ENCODE measurements at regions not wholly inside any gene's neighbourhood (a gene's known extent, or its start where the extent isn't known, plus 50 kb on each side); places are given as distances from the start of the nearest gene placed in this dataset.

GRCh38 chr21:24832961-24833360 is 774.3 kb downstream of the MRPL39 start:
- DNase-seq = no peak
- Histone ChIP-seq H3K36me3 (no peaks in the 10 kb centered on the region), H3K27ac (no peak overlapping the region), H3K4me3 (no peak overlapping the region), H3K4me1 (ENCODE audit: insufficient read depth) (no peaks in the 10 kb centered on the region), H3K9me3 (no peaks in the 10 kb centered on the region), H3K27me3 (no peaks in the 10 kb centered on the region)
- no peak for TF ChIP-seq CTCF (IDR thresholded peaks at IDR 0.05)
- TF ChIP-seq POLR2A (IDR thresholded peaks at IDR 0.05) = no peak
- WGBS, 3 donors = 80 to 91% (median 88%) methylated on average over 1 of the region's 1 CpG
- intact Hi-C loops (cut with DNase I) = no loop called here

GRCh38 chr21:24829397-24829796 is 777.9 kb downstream of the MRPL39 start:
- intact Hi-C loops (cut with DNase I) = no loop called here
- no peak for DNase-seq
- TF ChIP-seq POLR2A (IDR thresholded peaks at IDR 0.05) (no peak), EP300 (IDR thresholded peaks at IDR 0.05) (no peak), CTCF (IDR thresholded peaks at IDR 0.05) (no peak)
- Histone ChIP-seq H3K4me1 (ENCODE audit: insufficient read depth) (no peaks in the 10 kb centered on the region), H3K9me3 (no peaks in the 10 kb centered on the region), H3K36me3 (no peaks in the 10 kb centered on the region), H3K4me3 (no peak overlapping the region), H3K27me3 (no peaks in the 10 kb centered on the region), H3K27ac (no peak overlapping the region)
- 11 to 41% (median 17%) methylated on average over 1 of the region's 1 CpG for WGBS, 3 donors

GRCh38 chr21:24826822-24827221 is 780.5 kb downstream of the MRPL39 start:
- no peak for TF ChIP-seq CTCF (IDR thresholded peaks at IDR 0.05)
- TF ChIP-seq POLR2A (IDR thresholded peaks at IDR 0.05) = no peak
- no peak for TF ChIP-seq EP300 (IDR thresholded peaks at IDR 0.05)
- no peak overlapping the region for H3K4me3 ChIP-seq
- intact Hi-C loops (cut with DNase I) = no loop called here
- 3 to 18% (median 8%) methylated on average over 1 of the region's 1 CpG for WGBS, 3 donors
- DNase-seq = no peak
- H3K9me3 ChIP-seq = no peaks in the 10 kb centered on the region
- H3K36me3 ChIP-seq = no peaks in the 10 kb centered on the region
- no peaks in the 10 kb centered on the region for H3K4me1 ChIP-seq (ENCODE audit: insufficient read depth)
- no peak overlapping the region for H3K27ac ChIP-seq
- H3K27me3 ChIP-seq = no peaks in the 10 kb centered on the region

- Histone ChIP-seq H3K9me3 (no peaks in the 10 kb centered on the region), H3K4me1 (ENCODE audit: insufficient read depth) (no peaks in the 10 kb centered on the region), H3K36me3 (no peaks in the 10 kb centered on the region), H3K4me3 (no peak overlapping the region), H3K27ac (no peak overlapping the region), H3K27me3 (no peaks in the 10 kb centered on the region)
- DNase-seq = no peak
- TF ChIP-seq EP300 (IDR thresholded peaks at IDR 0.05) (no peak), CTCF (IDR thresholded peaks at IDR 0.05) (no peak), POLR2A (IDR thresholded peaks at IDR 0.05) (no peak)
- WGBS, 3 donors = 72 to 80% (median 78%) methylated on average over 4 of the region's 4 CpGs
- intact Hi-C loops (cut with DNase I) = no loop called here
These were observed 781.9 kb downstream of the MRPL39 start for GRCh38 chr21:24825348-24825747.

- no peak for DNase-seq
- TF ChIP-seq EP300 (IDR thresholded peaks at IDR 0.05) = no peak
- TF ChIP-seq CTCF (IDR thresholded peaks at IDR 0.05) = no peak
- TF ChIP-seq POLR2A (IDR thresholded peaks at IDR 0.05) = no peak
- 95 to 97% (median 97%) methylated on average over 4 of the region's 4 CpGs for WGBS, 3 donors
- H3K27me3 ChIP-seq = no peaks in the 10 kb centered on the region
- H3K4me3 ChIP-seq = no peak overlapping the region
- H3K9me3 ChIP-seq = no peaks in the 10 kb centered on the region
- no peak overlapping the region for H3K27ac ChIP-seq
- H3K4me1 ChIP-seq (ENCODE audit: insufficient read depth) = no peaks in the 10 kb centered on the region
- intact Hi-C loops (cut with DNase I) = no loop called here
- H3K36me3 ChIP-seq = no peaks in the 10 kb centered on the region
These were observed 783.1 kb downstream of the MRPL39 start for GRCh38 chr21:24824209-24824608.
